Caco-2 (cell line): ENCODE measurements at regions not wholly inside any gene's neighbourhood (a gene's known extent, or its start where the extent isn't known, plus 50 kb on each side); places are given as distances from the start of the nearest gene placed in this dataset.

Experiments
- BruUV-seq: library from RNA; stranded (reverse); fragments of 400-500 nt; replicated peaks from 2 replicates; lab custom pipeline; 2021; lab: Mats Ljungman, UMichigan
- CTCF ChIA-PET: fragments of 300-600 bp; sonication (Branson Sonifier 250); formaldehyde crosslinking; loops from one replicate; lab custom pipeline; 2022; ENCODE audit warnings: antibody characterized with exemption; lab: Charles Lee
- POLR2A ChIA-PET: fragments of 300-600 bp; sonication (Branson Sonifier 250); formaldehyde crosslinking; loops from one replicate; lab custom pipeline; 2022; ENCODE audit warnings: antibody characterized with exemption; lab: Charles Lee
- DNase-seq, 2 experiments: peaks; one replicate each; pipeline versions ENCODE4 v3.0.0 to v3.0.0-alpha.2; 2020 to 2022
- H3K27me3 ChIP-seq: replicated peaks from 2 replicates; pipeline ENCODE4 v1.6.0; 2011; ENCODE audit warnings: low read length; ENCODE audit not compliant: control insufficient read depth, insufficient read depth
- H3K36me3 ChIP-seq: 2 replicates; pipeline ENCODE4 v1.5.1; 2011; ENCODE audit warnings: low read length; ENCODE audit not compliant: control insufficient read depth, insufficient read depth
- H3K4me1 ChIP-seq: fragments of 250-450 bp; sonication (Bioruptor Pico); 2 replicates; pipeline ENCODE4 v1.5.1; 2020; ENCODE audit warnings: mild to moderate bottlenecking
- H3K4me3 ChIP-seq: 2 replicates; pipeline ENCODE4 v1.5.1; 2011; ENCODE audit warnings: low read depth, mild to moderate bottlenecking, control low read depth, low read length
- H3K9me3 ChIP-seq: fragments of 250-450 bp; sonication (Bioruptor Pico); 2 replicates; pipeline ENCODE4 v1.5.1; 2020; ENCODE audit warnings: mild to moderate bottlenecking, moderate library complexity
- H3K27ac Mint-ChIP-seq: one replicate; pipeline ENCODE4 v1.8.0; 2022; ENCODE audit warnings: mixed read lengths; ENCODE audit not compliant: unreplicated experiment
- H3K27me3 Mint-ChIP-seq: one replicate; pipeline ENCODE4 v1.8.0; 2022; ENCODE audit warnings: mixed read lengths; ENCODE audit not compliant: insufficient read depth, unreplicated experiment
- H3K36me3 Mint-ChIP-seq: one replicate; pipeline ENCODE4 v1.8.0; 2022; ENCODE audit warnings: mild to moderate bottlenecking, mixed read lengths; ENCODE audit not compliant: insufficient read depth, unreplicated experiment
- H3K4me1 Mint-ChIP-seq: one replicate; pipeline ENCODE4 v1.8.0; 2022; ENCODE audit warnings: low read depth, mixed read lengths; ENCODE audit not compliant: unreplicated experiment
- H3K4me3 Mint-ChIP-seq: one replicate; pipeline ENCODE4 v1.8.0; 2022; ENCODE audit warnings: mild to moderate bottlenecking, moderate library complexity, mixed read lengths; ENCODE audit not compliant: unreplicated experiment
- H3K9me3 Mint-ChIP-seq: one replicate; pipeline ENCODE4 v1.8.0; 2022; ENCODE audit warnings: mixed read lengths; ENCODE audit not compliant: unreplicated experiment
- CTCF ChIP-seq, 2 experiments: fragments of 200-600 bp in 1 of 2; IDR thresholded peaks; 1 replicate in 1 of 2; 2 replicates in 1 of 2; pipeline versions ENCODE4 v1.5.1 to v1.8.0; 2011 to 2022; ENCODE audit warnings: antibody characterized with exemption in 1 of 2, control low read depth in 1 of 2, inconsistent platforms in 1 of 2, low read depth in 1 of 2, low read length in 1 of 2, mild to moderate bottlenecking in 1 of 2, moderate library complexity in 1 of 2; ENCODE audit not compliant: insufficient read depth in 1 of 2, severe bottlenecking in 1 of 2, unreplicated experiment in 1 of 2
- intact Hi-C: fragments of 100-400 bp; cut with micrococcal nuclease; formaldehyde crosslinking; loops from one replicate; pipeline ENCODE4 v1.10.0; 2022; ENCODE audit not compliant: unreplicated experiment

- no peak overlapping the region for H3K4me3 Mint-ChIP-seq
- no peaks in the 10 kb centered on the region for H3K9me3 Mint-ChIP-seq
- no peaks in the 10 kb centered on the region for H3K36me3 Mint-ChIP-seq
- TF ChIP-seq CTCF (IDR thresholded peaks at IDR 0.05; ENCODE audit: insufficient read depth in 1 of 2, low read depth in 1 of 2, low read length in 1 of 2, severe bottlenecking in 1 of 2, unreplicated experiment in 1 of 2): no peak
- no peak overlapping the region for H3K27ac Mint-ChIP-seq
- ChIA-PET POLR2A (no interaction called here), CTCF (no interaction called here)
- Histone ChIP-seq H3K27me3 (no peaks in the 10 kb centered on the region), H3K9me3 (no peaks in the 10 kb centered on the region), H3K4me3 (no peak overlapping the region), H3K4me1 (no peaks in the 10 kb centered on the region), H3K36me3 (no peaks in the 10 kb centered on the region)
- no peak for DNase-seq
- BruUV-seq: no TSS peak
- H3K4me1 Mint-ChIP-seq: no peaks in the 10 kb centered on the region
- intact Hi-C loops: no loop called here
- peaks cover 2% of the 10 kb centered on the region for H3K27me3 Mint-ChIP-seq
Observed at GRCh38 chr7:10592604-10593003, 381.1 kb upstream of the PHF14 start.

- no peaks in the 10 kb centered on the region for H3K36me3 Mint-ChIP-seq
- BruUV-seq: no TSS peak
- H3K4me1 Mint-ChIP-seq: no peaks in the 10 kb centered on the region
- H3K27ac Mint-ChIP-seq: no peak overlapping the region
- H3K4me3 Mint-ChIP-seq: no peak overlapping the region
- no peaks in the 10 kb centered on the region for H3K9me3 ChIP-seq
- peaks cover 5% of the 10 kb centered on the region for H3K27me3 Mint-ChIP-seq
- intact Hi-C loops: no loop called here
- no peak for DNase-seq
- ChIA-PET CTCF (no interaction called here), POLR2A (no interaction called here)
- no peaks in the 10 kb centered on the region for H3K9me3 Mint-ChIP-seq
- no peaks in the 10 kb centered on the region for H3K4me1 ChIP-seq
- H3K4me3 ChIP-seq: no peak overlapping the region
- no peak for TF ChIP-seq CTCF (IDR thresholded peaks at IDR 0.05; ENCODE audit: insufficient read depth in 1 of 2, low read depth in 1 of 2, low read length in 1 of 2, severe bottlenecking in 1 of 2, unreplicated experiment in 1 of 2)
- no peaks in the 10 kb centered on the region for H3K36me3 ChIP-seq
- no peaks in the 10 kb centered on the region for H3K27me3 ChIP-seq
Observed at GRCh38 chr7:10593080-10593479, 380.6 kb upstream of the PHF14 start.

- no peaks in the 10 kb centered on the region for H3K4me1 ChIP-seq
- POLR2A ChIA-PET: no interaction called here
- no peak for DNase-seq
- no TSS peak for BruUV-seq
- no peaks in the 10 kb centered on the region for H3K36me3 Mint-ChIP-seq
- no peaks in the 10 kb centered on the region for H3K9me3 Mint-ChIP-seq
- no peaks in the 10 kb centered on the region for H3K9me3 ChIP-seq
- CTCF ChIA-PET: no interaction called here
- H3K27me3 Mint-ChIP-seq: peaks cover 5% of the 10 kb centered on the region
- intact Hi-C loops: no loop called here
- no peak overlapping the region for H3K4me3 ChIP-seq
- H3K4me1 Mint-ChIP-seq: no peaks in the 10 kb centered on the region
- TF ChIP-seq CTCF (IDR thresholded peaks at IDR 0.05; ENCODE audit: insufficient read depth in 1 of 2, low read depth in 1 of 2, low read length in 1 of 2, severe bottlenecking in 1 of 2, unreplicated experiment in 1 of 2): no peak
- no peak overlapping the region for H3K27ac Mint-ChIP-seq
- H3K36me3 ChIP-seq: no peaks in the 10 kb centered on the region
- no peaks in the 10 kb centered on the region for H3K27me3 ChIP-seq
- H3K4me3 Mint-ChIP-seq: no peak overlapping the region
Observed at GRCh38 chr7:10596827-10597226, 376.8 kb upstream of the PHF14 start.
